H9 (cell line): ENCODE measurements at regions not wholly inside any gene's neighbourhood (a gene's known extent, or its start where the extent isn't known, plus 50 kb on each side); places are given as distances from the start of the nearest gene placed in this dataset.

ENCODE experiments used
- DNase-seq: peaks from one replicate; pipeline ENCODE4 v3.0.0-alpha.2; 2017
- H2AFZ ChIP-seq: one replicate; pipeline ENCODE4 v1.6.1; 2013; ENCODE audit warnings: mild to moderate bottlenecking, low read length, control low read depth, moderate library complexity
- H2AK5ac ChIP-seq: 2 replicates; pipeline ENCODE4 v1.6.1; 2013; ENCODE audit warnings: low read length, control low read depth, mixed read lengths; ENCODE audit not compliant: insufficient read length
- H2BK120ac ChIP-seq: one replicate; pipeline ENCODE4 v1.6.1; 2013; ENCODE audit warnings: low read depth, mild to moderate bottlenecking, low read length, control low read depth, inconsistent platforms; ENCODE audit not compliant: poor library complexity, severe bottlenecking
- H2BK12ac ChIP-seq: 2 replicates; pipeline ENCODE4 v1.6.1; 2013; ENCODE audit warnings: low read length, control low read depth, mixed read lengths, low read depth; ENCODE audit not compliant: insufficient read length
- H2BK15ac ChIP-seq: 2 replicates; pipeline ENCODE4 v1.6.1; 2013; ENCODE audit warnings: low read depth, low read length, control low read depth
- H2BK20ac ChIP-seq: one replicate; pipeline ENCODE4 v1.6.1; 2013; ENCODE audit warnings: low read depth, mild to moderate bottlenecking, low read length, control low read depth, inconsistent platforms; ENCODE audit not compliant: poor library complexity, severe bottlenecking
- H2BK5ac ChIP-seq: 2 replicates; pipeline ENCODE4 v1.6.1; 2013; ENCODE audit warnings: low read length, control low read depth, mixed read lengths; ENCODE audit not compliant: insufficient read length
- H3K14ac ChIP-seq: 2 replicates; pipeline ENCODE4 v1.6.1; 2013; ENCODE audit warnings: low read length, control low read depth; ENCODE audit not compliant: insufficient read depth
- H3K18ac ChIP-seq: 2 replicates; pipeline ENCODE4 v1.6.1; 2013; ENCODE audit warnings: low read depth, mild to moderate bottlenecking, mixed read lengths, low read length, control low read depth; ENCODE audit not compliant: insufficient read length
- H3K23ac ChIP-seq: 2 replicates; pipeline ENCODE4 v1.6.1; 2013; ENCODE audit warnings: low read length, control low read depth, mixed read lengths, low read depth; ENCODE audit not compliant: insufficient read length
- H3K23me2 ChIP-seq: 2 replicates; pipeline ENCODE4 v1.6.1; 2013; ENCODE audit warnings: low read depth, mild to moderate bottlenecking, mixed read lengths, low read length, control low read depth; ENCODE audit not compliant: insufficient read length, poor library complexity, severe bottlenecking
- H3K27ac ChIP-seq: 2 replicates; pipeline ENCODE4 v1.5.1; 2013; ENCODE audit warnings: low read length, control low read depth, mixed read lengths, low read depth; ENCODE audit not compliant: insufficient read length
- H3K27me3 ChIP-seq: 2 replicates; pipeline ENCODE4 v1.6.1; 2013; ENCODE audit warnings: low read length, control low read depth, inconsistent platforms; ENCODE audit not compliant: insufficient read depth
- H3K4ac ChIP-seq: 2 replicates; pipeline ENCODE4 v1.6.1; 2013; ENCODE audit warnings: low read depth, mild to moderate bottlenecking, control low read depth, inconsistent platforms, low read length, moderate library complexity
- H3K4me1 ChIP-seq: 2 replicates; pipeline ENCODE4 v1.6.1; 2013; ENCODE audit warnings: low read length, control low read depth, inconsistent platforms; ENCODE audit not compliant: insufficient read depth
- H3K4me2 ChIP-seq: 2 replicates; pipeline ENCODE4 v1.6.1; 2013; ENCODE audit warnings: low read length, control low read depth, mixed read lengths; ENCODE audit not compliant: insufficient read length, insufficient read depth
- H3K56ac ChIP-seq: 2 replicates; pipeline ENCODE4 v1.6.1; 2013; ENCODE audit warnings: low read depth, mild to moderate bottlenecking, mixed read lengths, low read length, control low read depth; ENCODE audit not compliant: insufficient read length
- H3K79me1 ChIP-seq: 2 replicates; pipeline ENCODE4 v1.6.1; 2013; ENCODE audit warnings: low read depth, mild to moderate bottlenecking, moderate library complexity, low read length, control low read depth, inconsistent platforms; ENCODE audit not compliant: insufficient read depth, poor library complexity, severe bottlenecking
- H3K79me2 ChIP-seq: 2 replicates; pipeline ENCODE4 v1.6.1; 2013; ENCODE audit warnings: low read length, control low read depth, inconsistent platforms; ENCODE audit not compliant: insufficient read depth
- H3K9ac ChIP-seq: 2 replicates; pipeline ENCODE4 v1.6.1; 2013; ENCODE audit warnings: low read length, control low read depth, mixed read lengths; ENCODE audit not compliant: insufficient read length; ENCODE audit errors: extremely low read depth
- H3K9me3 ChIP-seq: one replicate; pipeline ENCODE4 v1.6.1; 2013; ENCODE audit warnings: low read depth, low read length, inconsistent platforms; ENCODE audit not compliant: control insufficient read depth
- H3T11ph ChIP-seq: one replicate; pipeline ENCODE4 v1.6.1; 2013; ENCODE audit warnings: mild to moderate bottlenecking, low read length, control low read depth, inconsistent platforms
- H4K20me1 ChIP-seq: one replicate; pipeline ENCODE4 v1.6.1; 2013; ENCODE audit not compliant: control insufficient read depth, insufficient read length, insufficient read depth
- H4K5ac ChIP-seq: 2 replicates; pipeline ENCODE4 v1.6.1; 2013; ENCODE audit warnings: low read depth, mild to moderate bottlenecking, mixed read lengths, low read length, control low read depth; ENCODE audit not compliant: insufficient read length
- H4K8ac ChIP-seq: replicated peaks from 2 replicates; pipeline ENCODE4 v1.6.1; 2013; ENCODE audit warnings: low read length, control low read depth, mixed read lengths, low read depth; ENCODE audit not compliant: insufficient read length
- H4K91ac ChIP-seq: 2 replicates; pipeline ENCODE4 v1.6.1; 2013; ENCODE audit warnings: low read depth, mild to moderate bottlenecking, moderate library complexity, mixed read lengths, low read length, control low read depth; ENCODE audit not compliant: insufficient read length
- H3K27ac Mint-ChIP-seq, 3 experiments: 2 replicates in 2 of 3; 3 replicates in 1 of 3; pipeline ENCODE4 v1.8.0; 2020 to 2021; ENCODE audit warnings: mixed read lengths in 3 of 3, mild to moderate bottlenecking in 1 of 3, moderate library complexity in 1 of 3
- H3K27me3 Mint-ChIP-seq: 2 replicates; pipeline ENCODE4 v1.8.0; 2021; ENCODE audit warnings: low read depth, mild to moderate bottlenecking, moderate library complexity, mixed read lengths
- H3K36me3 Mint-ChIP-seq, 3 experiments: 2 replicates in 2 of 3; 3 replicates in 1 of 3; pipeline ENCODE4 v1.8.0; 2020 to 2021; ENCODE audit warnings: low read depth in 3 of 3, mixed read lengths in 3 of 3; ENCODE audit not compliant: insufficient read depth in 1 of 3
- H3K4me1 Mint-ChIP-seq, 2 experiments: 2 replicates each; pipeline ENCODE4 v1.8.0; 2020; ENCODE audit warnings: mixed read lengths in 2 of 2
- H3K4me3 Mint-ChIP-seq, 2 experiments: 2 replicates in 1 of 2; 3 replicates in 1 of 2; pipeline ENCODE4 v1.8.0; 2020 to 2021; ENCODE audit warnings: mild to moderate bottlenecking in 2 of 2, mixed read lengths in 2 of 2, moderate library complexity in 1 of 2
- H3K9me3 Mint-ChIP-seq, 2 experiments: 2 replicates in 1 of 2; 3 replicates in 1 of 2; pipeline ENCODE4 v1.8.0; 2020; ENCODE audit warnings: mild to moderate bottlenecking in 2 of 2, mixed read lengths in 2 of 2, moderate library complexity in 1 of 2
- WGBS: extraction: QIAGEN DNeasy Blood & Tissue Kit; methylation state at CpG from one replicate; pipeline ENCODE4 v1.1.7; 2013; ENCODE audit warnings: missing lambda C conversion rate, low lambda C conversion rate, mixed read lengths; ENCODE audit not compliant: insufficient read length; ENCODE audit errors: extremely low coverage; 5-methylcytosine and 5-hydroxymethylcytosine counted together
- TF ChIP-seq, protein P1 (sequence below): fragments of 200-600 bp; sonication (generic); conservative IDR thresholded peaks from 3 replicates; pipeline ENCODE4 v1.8.0; 2021; ENCODE audit warnings: antibody characterized with exemption, mild to moderate bottlenecking

DNA sequence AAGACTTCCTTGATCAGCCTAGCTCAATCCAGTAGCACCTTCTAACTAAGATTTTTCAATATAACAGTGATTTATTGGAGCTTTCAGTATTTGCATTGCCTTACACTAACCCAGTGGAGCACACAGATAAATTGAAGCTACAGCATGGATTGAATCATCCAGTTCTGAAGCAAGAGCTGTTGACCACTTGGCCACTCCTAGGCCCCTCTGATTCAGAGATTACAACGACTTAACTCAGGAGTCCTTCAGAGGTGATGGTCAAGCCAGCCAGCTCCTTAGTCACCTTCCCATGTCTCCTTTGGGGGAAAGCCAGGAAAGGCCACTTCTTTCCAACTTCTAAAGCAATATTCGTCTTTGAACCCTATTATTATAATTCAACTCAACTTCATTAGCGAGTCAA, 151.8 kb downstream of the TENT5C start:
- no peak overlapping the region for H3K4me3 Mint-ChIP-seq
- Histone ChIP-seq H2AFZ (no peak overlapping the region), H3K4ac (no peak overlapping the region), H3K27me3 (no peaks in the 10 kb centered on the region), H2BK5ac (no peak overlapping the region), H2BK12ac (no peak overlapping the region), H3K79me1 (no peaks in the 10 kb centered on the region), H3K4me1 (peaks cover 7% of the 10 kb centered on the region), H4K5ac (no peak overlapping the region), H3K9ac (no peak overlapping the region), H4K91ac (no peak overlapping the region), H2BK20ac (no peak overlapping the region), H3K56ac (no peak overlapping the region), H2BK120ac (no peak overlapping the region), H3K79me2 (no peaks in the 10 kb centered on the region), H2BK15ac (no peak overlapping the region), H3K4me2 (no peak overlapping the region), H3K27ac (no peak overlapping the region), H3K9me3 (no peaks in the 10 kb centered on the region), H3T11ph (no peak overlapping the region), H4K8ac (no peak overlapping the region), H2AK5ac (no peak overlapping the region), H3K23me2 (no peaks in the 10 kb centered on the region), H3K23ac (no peak overlapping the region), H4K20me1 (no peaks in the 10 kb centered on the region), H3K14ac (no peak overlapping the region), H3K18ac (no peak overlapping the region)
- peaks cover 30 to 32% of the 10 kb centered on the region in 2 experiments for H3K4me1 Mint-ChIP-seq
- no peak overlapping the region for H3K27ac Mint-ChIP-seq
- no CpG with 5 or more reads among the region's 3 CpGs for WGBS
- TF ChIP-seq, protein P1, sequence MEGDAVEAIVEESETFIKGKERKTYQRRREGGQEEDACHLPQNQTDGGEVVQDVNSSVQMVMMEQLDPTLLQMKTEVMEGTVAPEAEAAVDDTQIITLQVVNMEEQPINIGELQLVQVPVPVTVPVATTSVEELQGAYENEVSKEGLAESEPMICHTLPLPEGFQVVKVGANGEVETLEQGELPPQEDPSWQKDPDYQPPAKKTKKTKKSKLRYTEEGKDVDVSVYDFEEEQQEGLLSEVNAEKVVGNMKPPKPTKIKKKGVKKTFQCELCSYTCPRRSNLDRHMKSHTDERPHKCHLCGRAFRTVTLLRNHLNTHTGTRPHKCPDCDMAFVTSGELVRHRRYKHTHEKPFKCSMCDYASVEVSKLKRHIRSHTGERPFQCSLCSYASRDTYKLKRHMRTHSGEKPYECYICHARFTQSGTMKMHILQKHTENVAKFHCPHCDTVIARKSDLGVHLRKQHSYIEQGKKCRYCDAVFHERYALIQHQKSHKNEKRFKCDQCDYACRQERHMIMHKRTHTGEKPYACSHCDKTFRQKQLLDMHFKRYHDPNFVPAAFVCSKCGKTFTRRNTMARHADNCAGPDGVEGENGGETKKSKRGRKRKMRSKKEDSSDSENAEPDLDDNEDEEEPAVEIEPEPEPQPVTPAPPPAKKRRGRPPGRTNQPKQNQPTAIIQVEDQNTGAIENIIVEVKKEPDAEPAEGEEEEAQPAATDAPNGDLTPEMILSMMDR: no peak
- H3K9me3 Mint-ChIP-seq: peaks cover 4 to 9% of the 10 kb centered on the region in 2 experiments; a peak in 4 of 5 replicates
- DNase-seq: no peak
- H3K36me3 Mint-ChIP-seq: peaks cover 0 to 10% (median 0%) of the 10 kb centered on the region in 3 experiments; a peak in 1 of 7 replicates
- H3K27me3 Mint-ChIP-seq: peaks cover 6% of the 10 kb centered on the region; the same call in 1 of the 2 replicates
